Dendritic cell treated with granulocyte-macrophage colony-stimulating factor and Interleukin-4, amounts not matched to agents 40 ng/mL and 50 ng/mL, for 4 days (primary cell): ENCODE measurements at regions not wholly inside any gene's neighbourhood (a gene's known extent, or its start where the extent isn't known, plus 50 kb on each side); places are given as distances from the start of the nearest gene placed in this dataset.
"Not testable (repeated sequence)": the region's sequence is repeated elsewhere in the genome, so short reads cannot be mapped to it uniquely, and the experiment has no call there.

Source experiments
- H3K27ac Mint-ChIP-seq: one replicate; pipeline ENCODE4 v1.8.0; 2022; ENCODE audit warnings: mild to moderate bottlenecking, mixed read lengths
- H3K27me3 Mint-ChIP-seq: one replicate; pipeline ENCODE4 v1.8.0; 2022; ENCODE audit warnings: mild to moderate bottlenecking, mixed read lengths
- H3K36me3 Mint-ChIP-seq: one replicate; pipeline ENCODE4 v1.8.0; 2022; ENCODE audit warnings: low read depth, mixed read lengths
- H3K4me1 Mint-ChIP-seq: one replicate; pipeline ENCODE4 v1.8.0; 2022; ENCODE audit warnings: low read depth, mixed read lengths
- H3K4me3 Mint-ChIP-seq: one replicate; pipeline ENCODE4 v1.8.0; 2022; ENCODE audit warnings: mild to moderate bottlenecking, moderate library complexity, mixed read lengths
- H3K9me3 Mint-ChIP-seq: one replicate; pipeline ENCODE4 v1.8.0; 2022; ENCODE audit warnings: mixed read lengths
- intact Hi-C: fragments of 100-400 bp; cut with micrococcal nuclease; formaldehyde crosslinking; loops from one replicate; pipeline ENCODE4 v1.15.0; 2022

GRCh38 chr4:124450851-124451250, 261.7 kb downstream of the ANKRD50 start:
- intact Hi-C loops, result no loop called here
- Mint-ChIP-seq H3K36me3 (no peaks in the 10 kb centered on the region), H3K9me3 (peaks cover 28% of the 10 kb centered on the region)

DNA sequence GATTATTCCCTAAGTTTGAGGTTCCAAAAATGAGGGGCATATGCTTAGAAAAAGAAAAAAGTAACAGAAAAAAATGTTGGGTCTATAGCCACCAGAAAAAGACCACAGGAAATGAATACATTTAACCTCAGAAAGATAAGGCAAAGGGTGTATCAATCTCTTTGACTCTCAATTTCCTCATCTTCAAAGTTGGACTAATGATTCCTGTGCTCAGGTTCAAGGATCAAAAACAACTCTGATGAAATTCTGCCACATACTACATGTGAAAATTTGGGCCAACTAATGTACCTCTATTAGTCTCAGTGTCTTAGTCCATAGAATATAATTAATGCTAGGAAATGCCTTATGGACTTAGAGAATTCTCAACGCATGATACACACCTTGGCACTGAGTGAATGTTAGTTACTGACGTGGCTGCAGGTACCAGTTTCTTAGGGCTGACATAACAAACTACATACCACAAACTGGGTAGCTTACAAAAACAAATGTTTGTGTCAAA, 257.7 kb downstream of the ANKRD50 start:
- Mint-ChIP-seq H3K4me3 (no peak overlapping the region), H3K4me1 (no peaks in the 10 kb centered on the region), H3K27ac (no peak overlapping the region), H3K36me3 (no peaks in the 10 kb centered on the region), H3K27me3 (no peaks in the 10 kb centered on the region), H3K9me3 (peaks cover 7% of the 10 kb centered on the region)
- intact Hi-C loops, result no loop called here

More at GRCh38 chr4:124450851-124451250, 261.7 kb downstream of the ANKRD50 start:
- H3K4me3 Mint-ChIP-seq, result no peak overlapping the region
- H3K4me1 Mint-ChIP-seq, result no peaks in the 10 kb centered on the region
- H3K27ac Mint-ChIP-seq, result no peak overlapping the region
- no peaks in the 10 kb centered on the region for H3K27me3 Mint-ChIP-seq

DNA sequence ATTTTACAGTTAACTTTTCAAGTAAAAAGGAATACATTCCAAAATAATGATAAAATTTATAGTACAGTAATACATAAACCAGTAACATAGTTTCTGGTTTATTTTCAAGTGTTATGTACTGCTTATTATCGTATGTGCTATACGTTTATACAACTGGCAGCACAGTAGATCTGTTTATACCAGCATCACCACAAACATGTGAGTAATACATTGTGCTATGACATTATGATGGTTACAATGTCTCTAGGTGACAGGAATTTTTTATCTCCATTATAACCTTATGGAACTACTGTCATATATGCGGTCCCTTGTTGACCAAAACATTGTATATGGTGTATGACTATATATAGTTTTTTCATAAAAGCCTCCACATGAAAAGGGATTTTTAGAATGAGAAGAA, 256.9 kb downstream of the ANKRD50 start:
- peaks cover 12% of the 10 kb centered on the region for H3K9me3 Mint-ChIP-seq
- no peaks in the 10 kb centered on the region for H3K4me1 Mint-ChIP-seq
- intact Hi-C loops, result no loop called here
- no peaks in the 10 kb centered on the region for H3K36me3 Mint-ChIP-seq
- H3K27ac Mint-ChIP-seq, result no peak overlapping the region
- no peak overlapping the region for H3K4me3 Mint-ChIP-seq
- no peaks in the 10 kb centered on the region for H3K27me3 Mint-ChIP-seq

DNA sequence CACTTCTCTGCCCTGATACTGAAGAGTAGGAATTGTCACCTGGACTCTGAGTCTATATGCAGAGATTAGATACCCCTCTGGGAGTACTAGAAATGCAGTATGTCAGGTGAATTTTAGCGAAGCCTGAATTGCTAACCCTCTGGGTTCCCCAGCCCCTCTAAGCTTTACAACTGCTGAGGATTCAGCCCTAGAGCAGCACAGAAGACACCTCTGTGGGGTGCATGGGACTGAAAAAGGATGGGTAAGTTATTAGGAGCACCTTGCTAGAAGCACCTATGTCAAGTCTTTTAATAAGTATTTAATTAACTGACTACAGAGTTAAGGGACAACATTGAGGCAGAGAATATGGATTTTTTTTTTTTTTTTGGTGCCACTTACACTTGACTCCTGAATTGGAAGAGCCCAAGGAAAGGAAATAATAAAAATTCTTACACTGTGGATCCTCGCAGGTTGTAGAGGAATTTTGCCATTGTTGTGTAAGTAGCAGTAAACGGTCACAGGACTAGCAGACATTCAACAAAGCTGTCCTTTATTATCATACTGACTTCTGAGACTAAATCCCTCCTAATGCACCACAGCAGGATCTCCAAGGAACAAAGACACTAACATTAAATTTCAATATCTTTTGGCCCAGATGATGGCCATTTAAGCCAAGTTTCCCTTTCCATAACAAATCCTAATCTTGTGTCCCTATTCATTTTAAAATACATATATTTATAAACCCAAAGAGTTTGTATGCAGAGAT, 253.2 kb downstream of the ANKRD50 start:
- H3K9me3 Mint-ChIP-seq, result peaks cover 36% of the 10 kb centered on the region
- H3K36me3 Mint-ChIP-seq, result no peaks in the 10 kb centered on the region
- intact Hi-C loops, result no loop called here
- no peak overlapping the region for H3K4me3 Mint-ChIP-seq
- H3K27ac Mint-ChIP-seq, result no peak overlapping the region
- H3K4me1 Mint-ChIP-seq, result no peaks in the 10 kb centered on the region
- H3K27me3 Mint-ChIP-seq, result no peaks in the 10 kb centered on the region

DNA sequence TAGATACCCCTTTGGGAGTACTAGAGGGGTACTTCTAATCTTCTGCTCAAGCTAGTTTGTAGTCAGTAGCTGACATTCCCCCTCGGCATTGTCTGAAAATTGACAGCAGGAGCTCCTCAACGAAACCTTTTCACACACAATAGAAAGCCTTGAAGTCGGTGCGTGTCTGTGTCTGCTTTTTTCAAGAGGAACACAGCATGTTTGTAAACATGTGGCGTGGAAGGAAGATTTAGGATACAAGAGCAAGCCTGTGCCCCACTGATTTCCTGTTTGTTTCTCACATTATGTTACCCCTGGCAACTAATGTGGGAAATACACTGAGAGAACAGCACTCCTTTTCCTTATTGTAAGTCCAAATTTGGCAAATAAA, 252.6 kb downstream of the ANKRD50 start:
- no peaks in the 10 kb centered on the region for H3K4me1 Mint-ChIP-seq
- H3K27ac Mint-ChIP-seq, result no peak overlapping the region
- intact Hi-C loops, result no loop called here
- H3K9me3 Mint-ChIP-seq, result peaks cover 36% of the 10 kb centered on the region
- H3K36me3 Mint-ChIP-seq, result no peaks in the 10 kb centered on the region
- no peaks in the 10 kb centered on the region for H3K27me3 Mint-ChIP-seq
- H3K4me3 Mint-ChIP-seq, result no peak overlapping the region

DNA sequence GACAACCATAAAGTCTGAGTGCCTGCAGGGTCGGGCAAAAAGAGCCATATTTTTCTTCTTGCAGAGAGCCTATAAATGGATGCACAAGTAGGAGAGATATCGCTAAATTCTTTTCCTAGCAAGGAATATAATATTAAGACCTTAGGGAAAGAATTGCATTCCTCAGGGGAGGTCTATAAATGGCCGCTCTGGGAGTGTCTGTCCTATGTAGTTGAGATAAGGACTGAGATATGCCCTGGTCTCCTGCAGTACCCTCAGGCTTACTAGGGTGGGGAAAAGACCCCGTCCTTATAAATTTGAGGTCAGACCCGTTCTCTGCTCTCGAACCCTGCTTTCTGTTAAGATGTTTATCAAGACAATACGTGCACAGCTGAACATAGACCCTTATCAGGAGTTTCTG, 250.9 kb downstream of the ANKRD50 start:
- H3K36me3 Mint-ChIP-seq, H3K27me3 Mint-ChIP-seq, H3K4me3 Mint-ChIP-seq, intact Hi-C loops, H3K27ac Mint-ChIP-seq, H3K4me1 Mint-ChIP-seq: not testable (repeated sequence)
- H3K9me3 Mint-ChIP-seq, result peaks cover 36% of the 10 kb centered on the region

DNA sequence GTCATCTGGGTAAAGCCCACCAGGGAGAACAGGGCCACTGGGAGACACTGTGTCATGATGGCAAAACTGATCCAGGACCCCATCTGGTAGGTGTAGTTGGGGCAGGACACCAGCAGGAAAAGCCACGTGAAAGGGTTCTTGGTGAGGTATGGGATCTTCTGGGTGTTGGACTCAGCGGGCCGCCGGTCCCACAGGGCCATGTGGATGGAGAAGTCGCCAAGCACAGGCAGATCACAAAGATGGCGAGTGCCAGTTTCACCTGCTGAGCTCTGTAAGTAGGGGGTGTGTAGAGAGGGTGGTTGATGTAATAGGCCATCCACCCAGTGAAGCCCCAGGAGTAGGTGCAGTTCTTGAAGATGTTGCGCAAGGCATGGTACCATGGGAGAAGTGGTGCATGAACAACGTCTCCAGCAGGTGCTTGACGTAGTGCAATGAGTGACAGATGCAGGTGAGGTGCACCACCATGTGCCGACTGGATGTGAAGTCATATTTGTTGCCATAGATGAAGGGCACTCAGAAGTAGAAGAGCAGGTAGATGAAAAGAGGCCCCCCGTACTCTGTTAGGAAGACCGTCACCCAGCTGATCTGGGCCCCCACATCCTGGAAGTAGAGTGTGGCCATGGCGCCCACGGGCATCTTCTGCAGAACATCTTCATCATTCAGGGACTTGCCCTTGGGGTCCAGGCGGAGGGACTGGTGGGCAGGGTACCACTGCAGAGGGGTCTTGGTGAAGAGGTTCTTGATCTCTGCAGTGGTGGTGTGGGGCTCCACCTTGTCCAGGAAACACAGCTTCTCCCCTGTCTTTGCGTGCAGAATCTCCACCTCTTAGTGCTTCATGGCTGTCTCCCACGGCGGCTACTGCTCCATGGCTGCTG, 249.3 kb downstream of the ANKRD50 start:
- intact Hi-C loops, result no loop called here
- no peaks in the 10 kb centered on the region for H3K36me3 Mint-ChIP-seq
- H3K27ac Mint-ChIP-seq, result no peak overlapping the region
- no peaks in the 10 kb centered on the region for H3K27me3 Mint-ChIP-seq
- no peaks in the 10 kb centered on the region for H3K4me1 Mint-ChIP-seq
- H3K9me3 Mint-ChIP-seq, result peaks cover 36% of the 10 kb centered on the region
- no peak overlapping the region for H3K4me3 Mint-ChIP-seq

GRCh38 chr4:124464836-124465235, 247.7 kb downstream of the ANKRD50 start:
- Mint-ChIP-seq H3K27ac (no peak overlapping the region), H3K4me1 (no peaks in the 10 kb centered on the region), H3K9me3 (peaks cover 37% of the 10 kb centered on the region)

GRCh38 chr4:124468360-124468759, 244.2 kb downstream of the ANKRD50 start:
- H3K4me1 Mint-ChIP-seq, result no peaks in the 10 kb centered on the region
- H3K27me3 Mint-ChIP-seq, result no peaks in the 10 kb centered on the region
- no peak overlapping the region for H3K27ac Mint-ChIP-seq
- peaks cover 33% of the 10 kb centered on the region for H3K9me3 Mint-ChIP-seq
- intact Hi-C loops, result no loop called here
- H3K36me3 Mint-ChIP-seq, result no peaks in the 10 kb centered on the region
- no peak overlapping the region for H3K4me3 Mint-ChIP-seq

More at GRCh38 chr4:124464836-124465235, 247.7 kb downstream of the ANKRD50 start:
- Mint-ChIP-seq H3K4me3 (no peak overlapping the region), H3K36me3 (no peaks in the 10 kb centered on the region), H3K27me3 (no peaks in the 10 kb centered on the region)
- intact Hi-C loops, result no loop called here

GRCh38 chr4:124469981-124470380, 242.6 kb downstream of the ANKRD50 start:
- Mint-ChIP-seq H3K36me3 (no peaks in the 10 kb centered on the region), H3K9me3 (peaks cover 32% of the 10 kb centered on the region), H3K4me3 (no peak overlapping the region), H3K27ac (no peak overlapping the region), H3K27me3 (no peaks in the 10 kb centered on the region), H3K4me1 (no peaks in the 10 kb centered on the region)
- intact Hi-C loops, result no loop called here

DNA sequence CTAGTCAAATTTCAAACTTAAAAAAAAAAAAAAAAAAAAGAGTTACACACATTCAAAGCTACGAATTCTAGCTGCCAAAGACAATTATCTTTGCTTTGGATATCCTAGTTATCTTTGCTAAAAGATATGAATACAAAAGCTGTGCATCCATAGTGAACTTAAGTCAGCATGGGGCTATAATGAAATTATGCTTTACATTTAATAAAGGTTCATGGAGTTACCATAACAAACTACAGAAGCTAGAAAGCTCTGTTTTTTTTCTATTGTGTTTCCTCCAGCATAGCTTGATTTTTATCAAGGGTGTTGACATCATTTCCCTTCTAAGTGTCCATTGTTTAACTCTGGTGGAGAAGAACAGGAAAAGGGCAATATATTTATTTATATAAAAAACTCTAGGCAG, 234.1 kb downstream of the ANKRD50 start:
- intact Hi-C loops, result no loop called here

GRCh38 chr4:124480061-124480460, 232.5 kb downstream of the ANKRD50 start:
- Mint-ChIP-seq H3K36me3 (no peaks in the 10 kb centered on the region), H3K4me1 (no peaks in the 10 kb centered on the region), H3K9me3 (peaks cover 13% of the 10 kb centered on the region)

More for the DNA sequence above, 234.1 kb downstream of the ANKRD50 start:
- H3K4me3 Mint-ChIP-seq, result no peak overlapping the region
- no peaks in the 10 kb centered on the region for H3K4me1 Mint-ChIP-seq
- H3K36me3 Mint-ChIP-seq, result no peaks in the 10 kb centered on the region
- H3K9me3 Mint-ChIP-seq, result peaks cover 18% of the 10 kb centered on the region
- H3K27me3 Mint-ChIP-seq, result no peaks in the 10 kb centered on the region
- no peak overlapping the region for H3K27ac Mint-ChIP-seq

DNA sequence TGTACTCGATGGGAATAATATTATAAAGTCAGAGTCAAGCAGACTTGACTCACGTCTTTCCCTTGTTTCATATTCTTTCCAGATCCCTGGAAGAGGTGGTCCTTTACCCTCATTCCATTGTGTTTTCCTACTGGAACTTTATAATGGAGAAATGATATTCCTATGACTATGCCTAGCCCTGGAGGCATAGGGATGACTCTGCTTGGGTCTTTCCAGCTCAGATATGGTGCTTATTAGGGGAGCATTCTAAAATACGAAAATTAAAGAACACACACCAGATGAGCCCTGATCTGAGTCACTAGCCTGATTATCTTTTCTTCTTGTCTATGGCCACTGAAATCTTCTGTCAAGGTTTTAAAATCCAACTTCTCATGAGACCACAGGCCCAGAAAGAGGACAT, 231.4 kb downstream of the ANKRD50 start:
- no peaks in the 10 kb centered on the region for H3K4me1 Mint-ChIP-seq
- H3K27me3 Mint-ChIP-seq, result no peaks in the 10 kb centered on the region
- H3K36me3 Mint-ChIP-seq, result no peaks in the 10 kb centered on the region
- no peak overlapping the region for H3K4me3 Mint-ChIP-seq
- H3K9me3 Mint-ChIP-seq, result peaks cover 10% of the 10 kb centered on the region
- intact Hi-C loops, result no loop called here
- H3K27ac Mint-ChIP-seq, result no peak overlapping the region

More at GRCh38 chr4:124480061-124480460, 232.5 kb downstream of the ANKRD50 start:
- H3K27me3 Mint-ChIP-seq, result no peaks in the 10 kb centered on the region
- H3K27ac Mint-ChIP-seq, result no peak overlapping the region
- intact Hi-C loops, result no loop called here
- no peak overlapping the region for H3K4me3 Mint-ChIP-seq
